Endodermal cell (in vitro differentiated cells): ENCODE measurements at regions not wholly inside any gene's neighbourhood (a gene's known extent, or its start where the extent isn't known, plus 50 kb on each side); places are given as distances from the start of the nearest gene placed in this dataset.
"Not testable (repeated sequence)": the region's sequence is repeated elsewhere in the genome, so short reads cannot be mapped to it uniquely, and the experiment has no call there.

Source experiments
- DNase-seq: peaks from one replicate; pipeline ENCODE4 v3.0.0-alpha.2; 2017
- H3K27ac ChIP-seq: 2 replicates; pipeline ENCODE4 v1.5.1; 2013; ENCODE audit warnings: mild to moderate bottlenecking, low read depth, low read length, moderate library complexity
- H3K27me3 ChIP-seq: 2 replicates; pipeline ENCODE4 v1.6.1; 2013; ENCODE audit warnings: mild to moderate bottlenecking, low read length, moderate library complexity; ENCODE audit not compliant: insufficient read depth, control insufficient read depth, poor library complexity, severe bottlenecking
- H3K36me3 ChIP-seq: 2 replicates; pipeline ENCODE4 v1.7.0; 2013; ENCODE audit warnings: mild to moderate bottlenecking, low read length, moderate library complexity; ENCODE audit not compliant: control insufficient read depth, insufficient read depth
- H3K4me1 ChIP-seq: one replicate; pipeline ENCODE4 v1.7.0; 2013; ENCODE audit warnings: low read length; ENCODE audit not compliant: control insufficient read depth, insufficient read depth
- H3K4me3 ChIP-seq: 2 replicates; pipeline ENCODE4 v1.5.1; 2013; ENCODE audit warnings: mild to moderate bottlenecking, low read length, moderate library complexity
- H3K9ac ChIP-seq: 2 replicates; pipeline ENCODE4 v1.6.1; 2013; ENCODE audit warnings: mild to moderate bottlenecking, low read length, moderate library complexity; ENCODE audit not compliant: poor library complexity, severe bottlenecking; ENCODE audit errors: extremely low read depth
- H3K9me3 ChIP-seq: 2 replicates; pipeline ENCODE4 v1.6.1; 2013; ENCODE audit warnings: mild to moderate bottlenecking, low read length, moderate library complexity; ENCODE audit not compliant: control insufficient read depth
- H3K27ac Mint-ChIP-seq: 2 replicates; pipeline ENCODE4 v1.8.0; 2020; ENCODE audit warnings: mixed read lengths
- H3K27me3 Mint-ChIP-seq: 2 replicates; pipeline ENCODE4 v1.8.0; 2021; ENCODE audit warnings: mild to moderate bottlenecking, mixed read lengths; ENCODE audit not compliant: insufficient read depth
- H3K36me3 Mint-ChIP-seq: 2 replicates; pipeline ENCODE4 v1.8.0; 2020; ENCODE audit warnings: low read depth, mixed read lengths
- H3K4me1 Mint-ChIP-seq: 2 replicates; pipeline ENCODE4 v1.8.0; 2020; ENCODE audit warnings: mixed read lengths
- H3K4me3 Mint-ChIP-seq: 2 replicates; pipeline ENCODE4 v1.8.0; 2020; ENCODE audit warnings: mild to moderate bottlenecking, moderate library complexity, mixed read lengths
- H3K9me3 Mint-ChIP-seq: 2 replicates; pipeline ENCODE4 v1.8.0; 2020; ENCODE audit warnings: mild to moderate bottlenecking, mixed read lengths
- WGBS, 2 experiments: methylation state at CpG; one replicate each; pipeline versions ENCODE4 v1.1.5 to v1.1.7; 2013; ENCODE audit warnings: missing lambda C conversion rate in 2 of 2, mixed read lengths in 1 of 2; ENCODE audit not compliant: insufficient coverage in 1 of 2, insufficient read length in 1 of 2; 5-methylcytosine and 5-hydroxymethylcytosine counted together
- TF ChIP-seq, protein P1 (sequence below): fragments of 200-600 bp; sonication (generic); conservative IDR thresholded peaks from 2 replicates; pipeline ENCODE4 v1.5.0; 2021; ENCODE audit warnings: antibody characterized with exemption, mild to moderate bottlenecking

DNA sequence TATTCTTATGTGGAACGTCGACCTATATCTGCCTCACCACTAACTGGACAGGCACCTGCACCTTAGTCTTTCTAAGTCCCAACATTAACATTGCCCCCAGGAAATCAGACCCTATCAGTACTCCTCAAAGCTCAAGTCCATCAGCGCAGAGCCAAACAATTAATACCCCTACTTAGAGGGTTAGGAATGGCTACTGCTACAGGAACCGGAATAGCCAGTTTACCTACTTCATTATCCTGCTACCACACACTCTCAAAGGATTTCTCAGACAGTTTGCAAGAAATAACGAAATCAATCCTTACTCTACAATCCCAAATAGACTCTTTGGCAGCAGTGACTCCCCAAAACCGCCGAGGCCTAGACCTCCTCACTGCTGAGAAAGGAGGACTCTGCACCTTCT, 123.1 kb upstream of the CRY1 start:
- not testable (repeated sequence) for H3K27me3 ChIP-seq, H3K27me3 Mint-ChIP-seq, H3K4me3 ChIP-seq, H3K9ac ChIP-seq, DNase-seq, H3K4me1 Mint-ChIP-seq, H3K9me3 ChIP-seq, H3K36me3 ChIP-seq, H3K27ac Mint-ChIP-seq, H3K9me3 Mint-ChIP-seq, H3K27ac ChIP-seq, H3K4me3 Mint-ChIP-seq, H3K36me3 Mint-ChIP-seq, H3K4me1 ChIP-seq
- 95 to 100% methylated on average over 4 to 7 of the region's 7 CpGs for WGBS, 2 experiments

DNA sequence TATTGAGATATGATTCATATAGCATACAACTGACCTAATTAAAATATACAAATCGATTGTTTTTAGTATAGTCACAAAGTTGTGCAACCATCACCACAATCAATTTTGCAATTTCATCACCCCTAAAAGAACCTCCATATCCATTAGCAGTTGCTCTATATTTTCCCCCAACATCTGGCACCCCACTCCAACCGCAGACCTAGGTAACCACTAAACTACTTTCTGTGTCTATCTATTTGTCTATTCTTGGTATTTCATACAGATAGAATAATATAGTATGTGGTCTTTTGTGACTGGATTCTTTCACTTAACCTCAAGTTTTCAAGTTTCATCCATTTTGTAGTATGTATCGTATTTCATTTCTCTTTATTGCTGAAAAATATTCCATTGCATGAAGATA, 126.0 kb upstream of the CRY1 start:
- H3K4me1 ChIP-seq: no peaks in the 10 kb centered on the region
- DNase-seq: no peak
- peaks cover 6% of the 10 kb centered on the region for H3K9me3 Mint-ChIP-seq
- H3K9ac ChIP-seq: no peak overlapping the region
- peaks cover 1% of the 10 kb centered on the region for H3K4me1 Mint-ChIP-seq
- no peaks in the 10 kb centered on the region for H3K27me3 ChIP-seq
- no peaks in the 10 kb centered on the region for H3K36me3 ChIP-seq
- WGBS, 2 experiments: 89 to 100% methylated on average over 1 to 3 of the region's 3 CpGs
- no peak overlapping the region for H3K4me3 Mint-ChIP-seq
- no peaks in the 10 kb centered on the region for H3K9me3 ChIP-seq
- peaks cover 2% of the 10 kb centered on the region for H3K27me3 Mint-ChIP-seq
- no peak overlapping the region for H3K4me3 ChIP-seq
- no peak overlapping the region for H3K27ac Mint-ChIP-seq
- H3K36me3 Mint-ChIP-seq: no peaks in the 10 kb centered on the region
- no peak overlapping the region for H3K27ac ChIP-seq
- TF ChIP-seq, protein P1, sequence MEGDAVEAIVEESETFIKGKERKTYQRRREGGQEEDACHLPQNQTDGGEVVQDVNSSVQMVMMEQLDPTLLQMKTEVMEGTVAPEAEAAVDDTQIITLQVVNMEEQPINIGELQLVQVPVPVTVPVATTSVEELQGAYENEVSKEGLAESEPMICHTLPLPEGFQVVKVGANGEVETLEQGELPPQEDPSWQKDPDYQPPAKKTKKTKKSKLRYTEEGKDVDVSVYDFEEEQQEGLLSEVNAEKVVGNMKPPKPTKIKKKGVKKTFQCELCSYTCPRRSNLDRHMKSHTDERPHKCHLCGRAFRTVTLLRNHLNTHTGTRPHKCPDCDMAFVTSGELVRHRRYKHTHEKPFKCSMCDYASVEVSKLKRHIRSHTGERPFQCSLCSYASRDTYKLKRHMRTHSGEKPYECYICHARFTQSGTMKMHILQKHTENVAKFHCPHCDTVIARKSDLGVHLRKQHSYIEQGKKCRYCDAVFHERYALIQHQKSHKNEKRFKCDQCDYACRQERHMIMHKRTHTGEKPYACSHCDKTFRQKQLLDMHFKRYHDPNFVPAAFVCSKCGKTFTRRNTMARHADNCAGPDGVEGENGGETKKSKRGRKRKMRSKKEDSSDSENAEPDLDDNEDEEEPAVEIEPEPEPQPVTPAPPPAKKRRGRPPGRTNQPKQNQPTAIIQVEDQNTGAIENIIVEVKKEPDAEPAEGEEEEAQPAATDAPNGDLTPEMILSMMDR: no peak

DNA sequence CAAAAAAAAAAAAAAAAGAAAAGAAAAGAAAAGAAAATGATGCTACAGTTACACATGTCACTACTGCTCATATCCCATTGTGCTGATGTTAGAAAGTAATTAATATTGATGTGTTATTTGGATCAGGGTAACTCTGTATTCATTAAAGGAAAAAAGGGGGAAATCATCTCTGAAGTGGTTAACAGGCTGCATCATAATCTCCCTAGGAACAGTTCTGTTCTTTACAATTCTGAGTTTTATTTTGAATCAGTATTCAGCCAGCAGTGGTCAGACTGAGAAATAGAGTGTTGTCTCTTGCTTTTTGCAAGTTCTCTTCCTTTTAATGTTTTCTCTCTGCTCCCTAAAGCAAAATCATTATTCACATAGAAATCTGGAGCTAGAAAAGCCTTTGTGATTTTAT, 128.6 kb upstream of the CRY1 start:
- Mint-ChIP-seq H3K4me3 (no peak overlapping the region), H3K36me3 (no peaks in the 10 kb centered on the region), H3K9me3 (peaks cover 6% of the 10 kb centered on the region), H3K27me3 (peaks cover 2% of the 10 kb centered on the region), H3K27ac (no peak overlapping the region), H3K4me1 (peaks cover 4% of the 10 kb centered on the region)
- no peak overlapping the region for H3K27ac ChIP-seq
- DNase-seq: no peak
- H3K9me3 ChIP-seq: no peaks in the 10 kb centered on the region
- no peak overlapping the region for H3K4me3 ChIP-seq
- TF ChIP-seq, protein P1: no peak
- no peak overlapping the region for H3K9ac ChIP-seq
- H3K36me3 ChIP-seq: no peaks in the 10 kb centered on the region
- H3K4me1 ChIP-seq: no peaks in the 10 kb centered on the region
- H3K27me3 ChIP-seq: no peaks in the 10 kb centered on the region

DNA sequence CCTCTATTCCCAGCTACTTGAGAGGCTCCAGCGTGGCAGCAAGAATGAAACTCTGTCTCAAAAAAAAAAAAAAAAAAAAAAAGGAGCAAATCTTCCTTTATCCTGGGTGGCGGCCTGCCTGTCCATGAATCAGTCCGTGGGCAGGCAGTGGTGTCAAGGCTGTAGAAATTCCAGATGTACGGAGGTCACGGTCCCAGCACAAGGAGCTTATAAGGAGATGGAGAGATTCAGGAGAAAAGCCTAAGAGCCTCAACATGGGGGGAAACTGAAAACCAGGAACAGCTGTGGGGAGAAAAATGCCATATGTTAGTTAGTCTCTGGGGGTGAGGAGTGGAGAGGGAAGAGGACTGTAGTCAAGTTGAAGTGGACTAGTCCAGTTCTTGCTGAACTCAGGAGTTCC, 130.5 kb upstream of the CRY1 start:
- Histone ChIP-seq H3K4me3 (no peak overlapping the region), H3K27ac (no peak overlapping the region), H3K27me3 (no peaks in the 10 kb centered on the region), H3K36me3 (no peaks in the 10 kb centered on the region), H3K9me3 (no peaks in the 10 kb centered on the region), H3K4me1 (no peaks in the 10 kb centered on the region), H3K9ac (no peak overlapping the region)
- TF ChIP-seq, protein P1: no peak
- no peaks in the 10 kb centered on the region for H3K9me3 Mint-ChIP-seq
- H3K4me1 Mint-ChIP-seq: peaks cover 4% of the 10 kb centered on the region
- H3K27me3 Mint-ChIP-seq: peaks cover 7% of the 10 kb centered on the region
- no peak overlapping the region for H3K4me3 Mint-ChIP-seq
- WGBS, 2 experiments: 94% methylated on average over 5 of the region's 5 CpGs
- H3K27ac Mint-ChIP-seq: no peak overlapping the region
- DNase-seq: no peak
- no peaks in the 10 kb centered on the region for H3K36me3 Mint-ChIP-seq
